HL-60/S4 (cell line): ENCODE measurements at regions not wholly inside any gene's neighbourhood (a gene's known extent, or its start where the extent isn't known, plus 50 kb on each side); places are given as distances from the start of the nearest gene placed in this dataset.

ENCODE experiments used
- in situ Hi-C: fragments of 300-500 bp; cut with MboI; formaldehyde crosslinking; loops from 2 replicates; pipeline ENCODE4 v1.14.3; 2022; ENCODE audit warnings: low sequenced_read_pairs

DNA sequence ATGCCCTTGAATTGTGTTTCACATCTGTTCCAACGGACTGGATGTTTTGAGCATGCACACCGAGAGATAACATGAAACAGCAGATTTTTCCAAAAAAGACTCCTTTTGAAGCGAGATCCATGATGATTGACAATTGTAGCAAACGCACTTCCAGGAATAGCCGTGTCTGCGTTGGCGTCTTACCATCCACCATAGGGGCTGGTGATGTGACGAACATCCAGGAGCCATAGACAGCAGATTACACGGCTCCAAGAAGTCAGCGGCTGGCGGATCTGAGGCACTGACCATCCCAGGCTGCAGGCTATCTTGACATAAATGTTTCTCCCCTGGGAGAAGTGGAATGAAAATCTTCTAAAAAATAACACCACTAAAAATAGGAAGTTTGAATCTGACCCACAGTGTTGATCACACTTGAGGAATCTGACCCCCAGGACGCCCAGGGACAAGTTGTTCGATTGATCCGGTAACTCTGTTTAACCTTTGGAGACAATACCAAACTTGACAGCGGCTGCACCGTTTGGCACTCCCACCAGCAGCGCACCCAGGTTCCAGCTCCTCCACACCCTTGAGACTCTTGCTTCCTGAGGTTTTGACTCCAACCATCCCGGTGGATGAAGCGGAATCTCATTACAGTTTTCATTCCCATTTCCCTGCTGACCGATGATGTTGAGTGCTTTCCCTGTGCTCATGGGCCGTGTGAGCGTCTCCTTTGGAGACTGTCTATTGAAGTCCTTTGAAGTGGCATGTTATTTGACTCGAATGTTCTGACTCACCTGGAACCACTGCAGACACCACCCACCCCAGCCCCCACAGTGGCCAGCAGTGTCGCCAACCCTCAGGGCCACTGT, 140.0 kb upstream of the GPC1 start:
- in situ Hi-C loops, result no loop called here

DNA sequence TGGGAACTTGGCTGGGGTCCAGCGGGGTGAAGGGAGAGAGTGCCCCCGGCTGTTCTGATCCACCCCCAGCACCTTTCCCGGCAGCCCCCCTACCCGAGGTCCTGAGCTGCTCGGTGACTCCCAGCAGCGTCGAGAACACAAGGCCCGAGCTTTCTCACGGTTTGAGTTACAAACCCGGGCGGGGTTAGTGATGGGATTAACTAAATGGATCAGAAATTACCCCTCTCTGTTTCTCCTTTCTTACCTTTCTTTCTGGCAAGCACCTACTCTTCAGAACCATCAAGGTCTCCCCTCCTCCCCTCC, 139.4 kb upstream of the GPC1 start:
- in situ Hi-C loops, result no loop called here

DNA sequence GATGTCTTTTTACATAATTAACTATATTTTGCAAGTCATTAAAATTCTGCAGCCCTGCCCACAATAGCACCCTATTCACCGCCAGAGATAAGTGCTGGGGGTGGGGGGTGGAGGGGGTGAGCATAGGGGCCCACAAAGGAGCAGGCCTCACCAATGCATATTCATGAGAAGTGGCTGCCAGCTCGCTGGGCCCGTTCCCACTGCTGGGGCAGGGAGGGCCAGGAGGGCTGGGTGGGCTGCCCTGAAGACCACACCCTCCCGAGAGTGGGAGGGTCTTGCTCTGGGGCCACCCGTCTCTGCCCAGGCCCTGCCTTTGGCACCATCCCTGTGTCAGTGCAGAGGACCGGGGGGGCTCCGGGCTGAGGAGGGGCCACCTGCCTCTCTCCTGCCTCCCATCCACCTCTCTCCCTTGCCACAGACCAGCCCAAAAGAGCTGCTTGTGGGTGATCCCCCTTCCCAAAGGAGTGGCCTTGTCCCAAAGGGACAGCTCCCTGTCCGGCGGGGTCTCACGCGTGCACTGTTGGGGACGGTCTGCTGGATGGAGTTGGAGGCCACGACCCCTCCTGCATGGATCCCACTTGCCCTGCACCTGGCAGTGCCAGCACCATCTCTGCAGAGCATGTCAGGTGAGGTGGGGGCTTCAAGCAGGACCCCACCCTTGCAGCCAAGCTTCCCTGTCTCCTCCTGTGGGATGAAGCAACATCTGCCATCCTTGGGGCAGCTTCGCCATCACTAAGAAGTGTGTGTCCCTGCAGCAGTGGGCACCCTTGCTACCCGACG, 138.8 kb upstream of the GPC1 start:
- in situ Hi-C loops, result no loop called here

DNA sequence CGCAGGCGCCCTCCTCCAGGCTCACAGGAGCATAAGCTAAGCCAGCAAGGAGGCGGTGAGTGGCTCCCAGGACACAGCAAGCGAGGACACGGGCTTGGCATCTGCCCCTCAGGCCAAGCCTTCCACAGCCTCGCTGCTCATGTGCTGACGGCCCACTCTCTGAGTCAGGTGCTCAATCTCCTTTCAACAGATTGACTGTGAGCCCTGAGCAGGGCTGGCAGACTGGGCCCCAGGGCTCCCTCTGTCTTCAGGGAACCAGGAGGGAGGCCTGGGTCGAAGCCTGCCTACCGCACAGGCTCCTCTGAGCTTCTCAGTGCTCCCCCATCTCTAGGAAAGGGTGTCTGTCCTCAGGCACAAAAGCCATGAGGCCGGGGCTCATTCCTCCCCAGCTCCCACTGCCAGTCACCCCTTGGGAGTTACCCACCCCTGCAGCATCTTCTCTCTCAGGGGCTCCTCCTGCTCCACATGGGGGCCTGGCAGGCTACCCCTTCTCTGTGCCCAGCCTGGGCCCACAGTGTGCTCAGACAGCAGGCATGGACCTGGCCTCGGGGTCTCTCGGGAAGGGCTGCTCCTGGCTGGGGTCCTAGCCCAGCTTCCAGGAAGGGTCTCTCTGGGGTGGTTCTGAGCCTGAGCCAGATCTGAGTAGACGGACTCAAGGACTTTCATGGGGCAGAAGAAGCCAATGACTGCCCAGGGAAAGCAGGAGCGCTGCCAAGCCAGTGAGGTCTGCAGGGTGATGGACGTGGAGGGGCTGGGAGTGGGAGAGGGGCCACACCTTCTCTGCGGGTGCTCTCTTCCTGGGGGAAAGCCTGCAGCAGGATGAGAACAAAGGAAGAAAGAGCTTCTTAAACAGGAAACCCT, 138.0 kb upstream of the GPC1 start:
- in situ Hi-C loops, result no loop called here

- in situ Hi-C loops, result no loop called here
Measured at GRCh38 chr2:240298117-240298790, 137.2 kb upstream of the GPC1 start.

DNA sequence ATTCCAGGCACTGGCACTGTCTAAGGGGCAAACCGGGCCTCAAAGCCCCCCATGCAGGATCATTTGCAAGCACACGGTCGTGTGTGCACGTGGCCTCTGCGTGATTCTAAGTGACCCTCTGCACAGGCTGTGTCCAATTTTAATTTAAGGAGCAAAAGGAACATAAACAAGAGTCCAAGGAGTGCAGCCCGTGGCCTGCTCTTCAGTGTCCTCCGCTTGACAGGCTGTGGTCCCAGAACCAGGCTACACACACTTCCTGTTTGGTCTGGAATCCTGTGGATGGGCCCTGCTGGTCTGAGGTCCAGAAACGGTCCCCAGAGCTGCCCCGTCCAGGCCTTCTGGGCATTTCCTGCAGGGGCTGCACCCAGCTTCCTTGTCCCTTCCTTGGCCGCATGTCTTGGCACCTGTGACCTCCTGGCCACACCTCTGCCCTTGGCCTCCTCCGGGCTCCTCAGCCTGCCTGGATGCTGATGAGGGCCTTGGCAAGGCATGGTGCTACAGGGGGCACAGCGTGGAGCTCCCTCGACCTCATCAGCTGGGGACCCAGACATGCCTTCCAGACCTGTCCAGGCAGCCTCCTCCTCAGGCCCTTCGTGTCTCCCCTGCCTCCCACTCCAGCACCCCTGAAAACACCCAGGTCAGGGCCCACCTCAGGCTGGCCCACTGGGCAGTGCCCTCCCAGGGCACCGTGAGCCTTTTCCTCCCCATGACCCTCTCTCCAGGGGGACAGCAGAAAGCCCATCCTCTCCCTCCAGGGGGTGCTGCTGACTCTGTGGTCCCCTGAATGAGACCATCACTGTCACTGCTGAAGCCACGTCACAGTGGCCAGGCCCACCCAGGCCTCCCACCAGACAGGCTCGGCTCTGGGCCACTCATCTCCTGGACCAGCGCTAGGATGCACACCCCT, 136.4 kb upstream of the GPC1 start:
- in situ Hi-C loops, result no loop called here

- in situ Hi-C loops, result no loop called here
Measured at GRCh38 chr2:240299710-240300068, 135.8 kb upstream of the GPC1 start.

DNA sequence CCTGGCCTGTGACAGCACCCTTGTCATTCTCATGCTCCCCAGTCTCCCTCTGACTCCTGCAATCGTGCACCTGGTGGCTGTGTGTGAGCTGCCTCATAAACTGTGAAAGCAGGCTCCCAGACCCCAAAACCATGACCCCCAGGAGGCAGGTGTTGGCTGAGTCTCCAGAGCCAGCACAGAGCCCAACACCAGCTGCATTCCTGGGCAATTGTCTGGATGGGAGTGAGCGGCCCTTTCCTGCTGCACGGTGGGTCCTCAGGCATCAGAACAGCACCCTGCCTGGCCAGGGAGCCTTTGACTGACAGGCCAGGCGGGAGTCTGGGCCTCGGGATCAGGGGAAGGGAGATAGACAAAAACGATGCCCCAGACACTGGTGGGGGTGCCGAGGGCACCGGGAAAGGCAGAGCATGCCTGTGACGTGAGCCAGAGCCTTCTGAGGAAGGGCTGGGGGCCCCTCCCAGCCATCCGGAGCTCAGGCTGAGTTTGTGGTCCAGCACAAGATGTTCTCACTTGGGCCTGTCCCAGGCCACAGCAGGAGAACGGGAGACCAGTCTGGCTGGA, 135.1 kb upstream of the GPC1 start:
- in situ Hi-C loops, result no loop called here

GRCh38 chr2:240300840-240301239, 134.6 kb upstream of the GPC1 start:
- in situ Hi-C loops, result no loop called here

DNA sequence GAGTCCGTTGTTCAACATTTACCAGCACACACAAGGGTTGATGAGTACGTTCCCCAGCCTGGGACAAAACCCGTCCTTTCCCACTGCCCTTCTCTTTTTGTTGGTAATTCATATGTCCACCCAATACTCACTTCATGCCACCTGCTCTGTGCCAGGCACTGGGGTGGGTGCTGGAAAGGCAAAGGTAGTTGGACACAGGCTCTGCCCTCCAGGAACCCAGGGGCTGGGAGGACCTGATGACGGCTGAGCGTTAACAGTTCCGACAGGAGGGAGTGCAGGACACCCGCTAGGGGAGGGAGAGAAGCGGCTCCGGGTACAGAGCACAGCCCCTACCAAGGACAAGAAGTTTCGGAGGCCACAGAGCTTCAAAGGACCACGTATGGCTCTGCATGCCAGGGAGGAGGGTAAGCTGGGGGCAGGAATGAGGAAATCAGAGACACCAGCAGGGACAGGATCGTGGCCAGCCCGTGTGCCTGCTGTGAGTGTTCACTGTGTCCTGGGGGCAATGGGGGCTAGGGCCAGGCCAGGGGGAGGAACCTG, 134.1 kb upstream of the GPC1 start:
- in situ Hi-C loops, result no loop called here

DNA sequence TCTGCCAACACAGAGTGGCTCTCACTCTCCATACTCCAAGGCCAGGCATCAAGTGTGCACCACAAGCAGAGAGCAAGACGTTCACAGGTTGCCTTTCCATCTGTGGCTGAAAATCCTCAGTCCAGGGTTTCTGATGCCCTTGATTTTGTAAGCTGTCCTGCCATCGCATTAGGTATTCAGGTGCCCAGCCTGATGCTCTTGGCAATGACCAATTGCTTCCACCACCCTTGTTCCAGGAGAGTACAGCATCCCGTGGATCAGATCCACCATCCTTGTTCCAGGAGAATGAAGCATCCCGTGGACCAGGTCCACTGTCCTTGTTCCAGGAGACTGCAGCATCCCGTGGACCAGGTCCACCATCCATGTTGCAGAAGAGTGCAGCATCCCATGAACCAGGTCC, 133.4 kb upstream of the GPC1 start:
- in situ Hi-C loops, result no loop called here

DNA sequence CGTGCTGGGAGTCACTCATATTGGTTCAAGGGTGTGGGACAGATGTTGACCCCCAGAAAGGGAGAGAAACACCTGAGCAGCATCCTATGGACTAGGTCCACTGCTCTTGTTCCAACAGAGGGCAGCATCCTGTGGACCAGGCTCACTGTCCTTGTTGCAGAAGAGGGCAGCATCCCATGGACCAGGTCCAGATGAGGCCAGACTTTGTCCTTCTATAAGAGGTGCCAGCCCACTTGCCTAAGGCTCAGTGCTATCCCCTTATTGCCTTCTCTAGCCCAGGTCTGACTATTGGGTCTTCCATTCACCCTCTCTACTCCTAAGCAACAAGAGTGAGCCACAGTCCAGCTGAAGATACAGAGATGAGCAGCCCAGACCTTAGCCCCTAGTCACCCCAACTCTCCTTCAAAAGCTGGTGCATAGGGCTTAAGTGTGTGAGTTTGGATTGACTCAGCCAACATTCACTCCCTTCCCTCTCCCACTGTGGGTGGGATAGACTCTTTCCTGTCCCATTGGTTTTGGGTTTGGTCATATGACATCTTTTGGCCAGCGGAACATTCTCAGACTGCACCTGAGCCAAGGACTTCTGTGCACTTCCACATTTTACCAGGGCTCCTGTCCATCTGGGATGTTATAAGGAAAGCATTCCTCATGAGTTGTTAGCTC, 132.4 kb upstream of the GPC1 start:
- in situ Hi-C loops, result no loop called here

GRCh38 chr2:240303896-240304745, 131.3 kb upstream of the GPC1 start:
- in situ Hi-C loops, result no loop called here

- in situ Hi-C loops, result no loop called here
Measured at GRCh38 chr2:240304746-240305161, 130.7 kb upstream of the GPC1 start.

GRCh38 chr2:240305369-240305962, 130.0 kb upstream of the GPC1 start:
- in situ Hi-C loops, result no loop called here

DNA sequence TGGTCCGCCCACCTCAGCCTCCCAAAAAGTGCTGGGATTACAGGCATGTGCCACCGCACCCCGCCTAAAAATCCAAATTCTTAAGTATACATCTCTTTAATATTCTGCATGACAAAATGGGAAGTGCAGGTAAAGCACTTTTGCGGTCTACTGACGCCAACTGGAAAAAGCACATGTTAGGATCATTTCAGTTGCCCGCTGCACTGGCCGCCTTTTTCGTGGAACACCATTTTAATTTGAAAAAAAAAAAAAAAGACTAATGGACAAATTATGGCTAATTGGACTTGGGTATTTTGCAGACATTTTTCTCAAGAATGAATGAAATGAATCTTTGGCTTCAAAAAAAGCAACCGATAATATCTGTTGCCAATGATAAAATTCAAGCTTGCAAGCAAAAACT, 129.3 kb upstream of the GPC1 start:
- in situ Hi-C loops, result no loop called here

DNA sequence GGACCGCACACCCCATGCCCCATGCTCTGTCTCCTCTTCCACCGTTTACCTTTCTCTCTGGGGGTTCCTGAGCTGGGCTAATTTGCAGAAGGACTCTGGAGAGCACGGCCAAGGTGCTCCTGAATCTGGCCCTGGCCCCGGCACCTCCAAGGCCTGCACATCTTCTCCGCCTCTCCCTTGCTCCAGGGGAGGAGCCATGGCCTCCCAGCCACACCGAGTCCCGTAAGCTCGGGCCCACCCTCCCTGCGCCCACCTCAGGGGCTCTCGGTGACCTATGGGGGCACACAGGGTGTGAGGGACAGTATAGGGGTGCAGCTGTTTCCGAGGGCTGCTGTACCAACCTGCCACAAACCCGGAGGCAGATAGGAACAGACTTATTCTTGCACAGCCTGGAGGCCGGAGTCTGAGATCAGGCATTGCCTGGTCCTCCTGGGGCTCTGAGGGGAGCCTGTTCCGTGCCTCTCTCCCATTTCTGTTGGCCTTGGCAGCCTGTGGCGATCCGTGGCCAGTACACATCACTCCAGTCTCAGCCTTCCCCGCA, 127.3 kb upstream of the GPC1 start:
- in situ Hi-C loops, result no loop called here
